Parathyroid adenoma (tissue), 2 donors: ENCODE measurements at regions not wholly inside any gene's neighbourhood (a gene's known extent, or its start where the extent isn't known, plus 50 kb on each side); places are given as distances from the start of the nearest gene placed in this dataset.

Source experiments
- H2AFZ ChIP-seq: fragments of 300-600 bp; sonication (generic); one replicate; pipeline ENCODE4 v1.7.0; 2017; ENCODE audit warnings: antibody characterized with exemption, mild to moderate bottlenecking
- H3K27ac ChIP-seq: fragments of 300-600 bp; sonication (generic); one replicate; pipeline ENCODE4 v1.7.0; 2017
- H3K27me3 ChIP-seq: fragments of 300-600 bp; sonication (generic); one replicate; pipeline ENCODE4 v1.7.0; 2017; ENCODE audit warnings: low read length; ENCODE audit not compliant: control insufficient read depth, insufficient read depth
- H3K36me3 ChIP-seq: fragments of 300-600 bp; sonication (generic); one replicate; pipeline ENCODE4 v1.7.0; 2017; ENCODE audit warnings: low read length; ENCODE audit not compliant: control insufficient read depth, insufficient read depth
- H3K4me1 ChIP-seq: fragments of 300-600 bp; sonication (generic); one replicate; pipeline ENCODE4 v1.7.0; 2017; ENCODE audit warnings: control low read depth
- H3K4me2 ChIP-seq: fragments of 300-600 bp; sonication (generic); one replicate; pipeline ENCODE4 v1.7.0; 2017; ENCODE audit warnings: low read length
- H3K4me3 ChIP-seq: fragments of 300-600 bp; sonication (generic); one replicate; pipeline ENCODE4 v1.7.0; 2017; ENCODE audit warnings: low read depth, low read length
- H3K79me2 ChIP-seq: fragments of 300-600 bp; sonication (generic); one replicate; pipeline ENCODE4 v1.7.0; 2017; ENCODE audit warnings: control low read depth
- H3K9ac ChIP-seq: fragments of 300-600 bp; sonication (generic); one replicate; pipeline ENCODE4 v1.7.0; 2017; ENCODE audit warnings: mild to moderate bottlenecking
- H3K9me3 ChIP-seq: fragments of 300-600 bp; sonication (generic); one replicate; pipeline ENCODE4 v1.7.0; 2017; ENCODE audit warnings: low read length; ENCODE audit not compliant: control insufficient read depth
- TF ChIP-seq, protein P1 (sequence below): fragments of 300-600 bp; sonication (generic); IDR thresholded peaks from one replicate; pipeline ENCODE4 v1.7.0; 2017; ENCODE audit warnings: antibody characterized with exemption, mild to moderate bottlenecking
- donor health status: primary hyperparathyroidism.

DNA sequence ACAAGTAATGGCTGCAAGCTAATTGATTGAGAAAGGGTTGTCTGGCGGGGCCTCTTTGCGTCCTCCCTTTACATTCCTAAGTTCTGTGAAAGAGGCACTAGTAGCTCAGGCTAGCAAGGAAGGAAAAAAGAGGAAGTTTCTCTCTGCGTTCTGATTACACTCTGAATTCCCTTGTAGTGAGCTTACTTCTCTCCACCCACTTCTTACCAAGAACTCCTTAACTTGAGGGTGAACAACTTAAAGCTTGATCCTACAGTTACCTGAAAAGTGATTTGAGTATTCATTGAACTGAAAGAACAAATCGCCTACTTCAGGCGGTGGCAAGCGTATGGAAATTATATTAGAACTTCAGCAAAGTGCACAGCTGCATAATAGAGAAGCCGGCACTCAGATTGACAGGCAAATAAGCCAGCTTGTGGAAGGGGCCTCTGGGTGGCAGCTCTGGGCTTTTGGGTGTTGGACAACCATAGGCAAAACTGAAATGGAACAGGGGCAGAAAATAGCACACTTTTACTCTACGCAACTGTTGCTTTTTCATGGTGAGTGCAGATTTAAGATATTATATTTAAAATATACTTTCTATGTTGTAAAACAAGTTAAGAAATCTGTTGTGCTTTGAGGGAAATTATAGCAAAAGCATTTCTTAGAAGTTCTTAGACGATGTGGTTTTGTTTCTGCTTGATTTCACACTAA, 464.5 kb downstream of the USP25 start:
- TF ChIP-seq, protein P1, sequence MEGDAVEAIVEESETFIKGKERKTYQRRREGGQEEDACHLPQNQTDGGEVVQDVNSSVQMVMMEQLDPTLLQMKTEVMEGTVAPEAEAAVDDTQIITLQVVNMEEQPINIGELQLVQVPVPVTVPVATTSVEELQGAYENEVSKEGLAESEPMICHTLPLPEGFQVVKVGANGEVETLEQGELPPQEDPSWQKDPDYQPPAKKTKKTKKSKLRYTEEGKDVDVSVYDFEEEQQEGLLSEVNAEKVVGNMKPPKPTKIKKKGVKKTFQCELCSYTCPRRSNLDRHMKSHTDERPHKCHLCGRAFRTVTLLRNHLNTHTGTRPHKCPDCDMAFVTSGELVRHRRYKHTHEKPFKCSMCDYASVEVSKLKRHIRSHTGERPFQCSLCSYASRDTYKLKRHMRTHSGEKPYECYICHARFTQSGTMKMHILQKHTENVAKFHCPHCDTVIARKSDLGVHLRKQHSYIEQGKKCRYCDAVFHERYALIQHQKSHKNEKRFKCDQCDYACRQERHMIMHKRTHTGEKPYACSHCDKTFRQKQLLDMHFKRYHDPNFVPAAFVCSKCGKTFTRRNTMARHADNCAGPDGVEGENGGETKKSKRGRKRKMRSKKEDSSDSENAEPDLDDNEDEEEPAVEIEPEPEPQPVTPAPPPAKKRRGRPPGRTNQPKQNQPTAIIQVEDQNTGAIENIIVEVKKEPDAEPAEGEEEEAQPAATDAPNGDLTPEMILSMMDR, result no peak
- H3K27me3 ChIP-seq, result no peaks in the 10 kb centered on the region
- peak overlapping the region; percentile 24 for H3K27ac ChIP-seq
- H3K4me2 ChIP-seq, result peak overlapping the region; percentile 50
- H3K4me1 ChIP-seq, result no peaks in the 10 kb centered on the region
- H3K79me2 ChIP-seq, result no peaks in the 10 kb centered on the region
- H3K9me3 ChIP-seq, result no peaks in the 10 kb centered on the region
- no peak overlapping the region for H2AFZ ChIP-seq
- no peak overlapping the region for H3K9ac ChIP-seq
- H3K4me3 ChIP-seq, result no peak overlapping the region
- no peaks in the 10 kb centered on the region for H3K36me3 ChIP-seq

- Histone ChIP-seq H2AFZ (no peak overlapping the region), H3K4me3 (peak overlapping the region; percentile 1), H3K27ac (no peak overlapping the region), H3K79me2 (no peaks in the 10 kb centered on the region), H3K4me1 (no peaks in the 10 kb centered on the region), H3K9ac (no peak overlapping the region), H3K4me2 (peak overlapping the region; percentile 11), H3K27me3 (no peaks in the 10 kb centered on the region), H3K36me3 (no peaks in the 10 kb centered on the region), H3K9me3 (no peaks in the 10 kb centered on the region)
- TF ChIP-seq, protein P1, result no peak
Measured at GRCh38 chr21:16194788-16195537, 465.2 kb downstream of the USP25 start.

- Histone ChIP-seq H3K27ac (no peak overlapping the region), H2AFZ (no peak overlapping the region), H3K9ac (no peak overlapping the region), H3K79me2 (no peaks in the 10 kb centered on the region), H3K4me3 (peak overlapping the region; percentile 1), H3K9me3 (no peaks in the 10 kb centered on the region), H3K27me3 (no peaks in the 10 kb centered on the region), H3K4me2 (peak overlapping the region; percentile 11), H3K36me3 (no peaks in the 10 kb centered on the region), H3K4me1 (no peaks in the 10 kb centered on the region)
- TF ChIP-seq, protein P1, result no peak
Measured at GRCh38 chr21:16195538-16195910, 465.7 kb downstream of the USP25 start.

- no peak overlapping the region for H2AFZ ChIP-seq
- H3K9ac ChIP-seq, result no peak overlapping the region
- H3K79me2 ChIP-seq, result no peaks in the 10 kb centered on the region
- peak overlapping the region; percentile 6 for H3K27ac ChIP-seq
- no peaks in the 10 kb centered on the region for H3K4me1 ChIP-seq
- no peaks in the 10 kb centered on the region for H3K27me3 ChIP-seq
- no peak overlapping the region for H3K4me3 ChIP-seq
- no peaks in the 10 kb centered on the region for H3K9me3 ChIP-seq
- TF ChIP-seq, protein P1, result no peak
- H3K4me2 ChIP-seq, result peak overlapping the region; percentile 17
- H3K36me3 ChIP-seq, result no peaks in the 10 kb centered on the region
Measured at GRCh38 chr21:16196001-16196400, 466.2 kb downstream of the USP25 start.
